Transverse colon (tissue), 4 donors: ENCODE measurements at regions not wholly inside any gene's neighbourhood (a gene's known extent, or its start where the extent isn't known, plus 50 kb on each side); places are given as distances from the start of the nearest gene placed in this dataset.

Experiments
- DNase-seq: peaks from one replicate; pipeline ENCODE4 v3.0.0-alpha.2; 2019
- H3K27ac ChIP-seq, 4 donors: fragments of 200-600 bp; sonication (generic); 2 replicates each; pipeline ENCODE4 v1.5.1; 2016 to 2018; ENCODE audit warnings: inconsistent platforms in 4 of 4
- H3K27me3 ChIP-seq: fragments of 200-600 bp; sonication (generic); 2 replicates; pipeline ENCODE4 v1.5.1; 2017; ENCODE audit warnings: inconsistent platforms
- H3K36me3 ChIP-seq, 4 donors: fragments of 200-600 bp; sonication (generic); 2 replicates each; pipeline ENCODE4 v1.5.1; 2017 to 2019; ENCODE audit warnings: inconsistent platforms in 4 of 4
- H3K4me1 ChIP-seq, 4 donors: fragments of 200-600 bp; sonication (generic); 2 replicates each; pipeline ENCODE4 v1.5.1; 2017 to 2020; ENCODE audit warnings: inconsistent platforms in 4 of 4
- H3K4me3 ChIP-seq, 4 donors: fragments of 200-600 bp; sonication (generic); 1 replicate in 1 of 4; 2 replicates in 3 of 4; pipeline versions ENCODE4 v1.5.1 to v1.6.1; 2017 to 2019; ENCODE audit warnings: inconsistent platforms in 4 of 4
- H3K9me3 ChIP-seq, 2 donors: fragments of 200-600 bp; sonication (generic); 2 replicates each; pipeline ENCODE4 v1.5.1; 2017 to 2019; ENCODE audit warnings: inconsistent platforms in 2 of 2
- EP300 ChIP-seq: sonication (generic); formaldehyde crosslinking; IDR thresholded peaks from one replicate; pipeline ENCODE4 v1.6.1; 2017; ENCODE audit warnings: antibody characterized with exemption, low read depth
- POLR2A ChIP-seq: fragments of 450-650 bp; IDR thresholded peaks from one replicate; pipeline ENCODE4 v1.6.1; 2016; ENCODE audit warnings: antibody characterized with exemption, mild to moderate bottlenecking, moderate library complexity
- POLR2AphosphoS5 ChIP-seq, 3 donors: sonication (generic); formaldehyde crosslinking; IDR thresholded peaks; one replicate each; pipeline ENCODE4 v1.6.1; 2016; ENCODE audit warnings: antibody characterized with exemption in 3 of 3
- WGBS, 2 donors: methylation state at CpG; one replicate each; pipeline ENCODE4 v1.1.5; 2018; ENCODE audit warnings: low coverage in 1 of 2; 5-methylcytosine and 5-hydroxymethylcytosine counted together
- in situ Hi-C, 4 donors: fragments of 200-750 bp; cut with MboI; loops; one replicate each; pipeline versions ENCODE4 v1.15.0 to v1.15.1; 2017; ENCODE audit warnings: low sequenced_read_pairs in 3 of 4, low pct_ligation_motif_present in 1 of 4, low pct_unique_long_range_greater_than_20kb in 1 of 4
- intact Hi-C: fragments of 100-400 bp; cut with DNase I; formaldehyde crosslinking; loops from one replicate; pipeline ENCODE4 v1.15.1; 2023; ENCODE audit warnings: low total_unique reads
- TF ChIP-seq, protein P1 (sequence below), 5 experiments: fragments of 200-600 bp in 3 of 5; fragments of 450-650 bp in 2 of 5; sonication (generic) in 3 of 5; IDR thresholded peaks; 1 replicate in 2 of 5; 2 replicates in 3 of 5; pipeline ENCODE4 v1.5.1; 2016 to 2017; ENCODE audit warnings: antibody characterized with exemption in 5 of 5, inconsistent platforms in 3 of 5, mild to moderate bottlenecking in 2 of 5, moderate library complexity in 1 of 5

DNA sequence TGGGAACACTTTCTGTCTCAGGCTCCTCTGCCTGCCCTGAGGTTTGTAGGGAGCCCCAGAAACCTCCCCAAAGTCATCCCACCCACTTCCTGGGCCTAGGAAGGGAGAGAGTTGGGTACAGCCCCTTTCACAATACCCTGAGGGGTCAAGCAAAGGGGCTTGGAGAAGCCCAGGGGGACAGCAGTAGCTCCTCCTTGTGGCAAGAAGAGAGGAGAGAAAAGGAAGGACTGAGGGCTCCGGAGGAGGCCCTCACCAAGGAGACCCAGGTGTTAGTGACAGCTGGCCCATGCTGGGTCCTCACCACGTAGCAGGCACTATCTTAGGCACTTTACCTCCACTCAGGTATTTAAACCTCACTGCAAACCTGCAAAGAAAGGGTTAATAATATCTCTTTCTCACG, 112.8 kb downstream of the IRX5 start:
- Histone ChIP-seq H3K36me3 (no peaks in the 10 kb centered on the region), H3K4me1 (no peaks in the 10 kb centered on the region), H3K27ac (no peak overlapping the region), H3K27me3 (no peaks in the 10 kb centered on the region), H3K9me3 (no peaks in the 10 kb centered on the region), H3K4me3 (no peak overlapping the region)
- TF ChIP-seq EP300 (no peak), POLR2AphosphoS5 (IDR thresholded peaks at IDR 0.05) (no peak), POLR2A (no peak)
- TF ChIP-seq, protein P1, sequence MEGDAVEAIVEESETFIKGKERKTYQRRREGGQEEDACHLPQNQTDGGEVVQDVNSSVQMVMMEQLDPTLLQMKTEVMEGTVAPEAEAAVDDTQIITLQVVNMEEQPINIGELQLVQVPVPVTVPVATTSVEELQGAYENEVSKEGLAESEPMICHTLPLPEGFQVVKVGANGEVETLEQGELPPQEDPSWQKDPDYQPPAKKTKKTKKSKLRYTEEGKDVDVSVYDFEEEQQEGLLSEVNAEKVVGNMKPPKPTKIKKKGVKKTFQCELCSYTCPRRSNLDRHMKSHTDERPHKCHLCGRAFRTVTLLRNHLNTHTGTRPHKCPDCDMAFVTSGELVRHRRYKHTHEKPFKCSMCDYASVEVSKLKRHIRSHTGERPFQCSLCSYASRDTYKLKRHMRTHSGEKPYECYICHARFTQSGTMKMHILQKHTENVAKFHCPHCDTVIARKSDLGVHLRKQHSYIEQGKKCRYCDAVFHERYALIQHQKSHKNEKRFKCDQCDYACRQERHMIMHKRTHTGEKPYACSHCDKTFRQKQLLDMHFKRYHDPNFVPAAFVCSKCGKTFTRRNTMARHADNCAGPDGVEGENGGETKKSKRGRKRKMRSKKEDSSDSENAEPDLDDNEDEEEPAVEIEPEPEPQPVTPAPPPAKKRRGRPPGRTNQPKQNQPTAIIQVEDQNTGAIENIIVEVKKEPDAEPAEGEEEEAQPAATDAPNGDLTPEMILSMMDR (IDR thresholded peaks at IDR 0.05) = no peak
- intact Hi-C loops = no loop called here
- no peak for DNase-seq
- 45% methylated on average over 3 of the region's 3 CpGs; no CpG with 5 or more reads in 1 of the 2 donors for WGBS, 2 donors
- in situ Hi-C loops = no loop called here

- TF ChIP-seq, protein P1 (IDR thresholded peaks at IDR 0.05) = no peak
- TF ChIP-seq EP300 (no peak), POLR2A (no peak), POLR2AphosphoS5 (IDR thresholded peaks at IDR 0.05) (no peak)
- Histone ChIP-seq H3K4me3 (no peak overlapping the region), H3K27me3 (no peaks in the 10 kb centered on the region), H3K9me3 (no peaks in the 10 kb centered on the region), H3K4me1 (no peaks in the 10 kb centered on the region), H3K36me3 (no peaks in the 10 kb centered on the region), H3K27ac (no peak overlapping the region)
- WGBS, 2 donors = 30 to 65% methylated on average over 2 to 11 of the region's 11 CpGs
- intact Hi-C loops (no loop called here), in situ Hi-C loops (no loop called here)
- no peak for DNase-seq
Observed at GRCh38 chr16:55044201-55044975, 113.7 kb downstream of the IRX5 start.

GRCh38 chr16:55045329-55045728, 114.7 kb downstream of the IRX5 start:
- Histone ChIP-seq H3K9me3 (no peaks in the 10 kb centered on the region), H3K27me3 (no peaks in the 10 kb centered on the region), H3K4me1 (no peaks in the 10 kb centered on the region), H3K4me3 (no peak overlapping the region), H3K27ac (no peak overlapping the region), H3K36me3 (no peaks in the 10 kb centered on the region)
- in situ Hi-C loops (no loop called here), intact Hi-C loops (no loop called here)
- DNase-seq = no peak
- 80 to 92% methylated on average over 1 to 3 of the region's 3 CpGs for WGBS, 2 donors
- TF ChIP-seq, protein P1 (IDR thresholded peaks at IDR 0.05) = no peak
- no peak for TF ChIP-seq EP300
- TF ChIP-seq POLR2AphosphoS5 (IDR thresholded peaks at IDR 0.05) = no peak
- TF ChIP-seq POLR2A = no peak

DNA sequence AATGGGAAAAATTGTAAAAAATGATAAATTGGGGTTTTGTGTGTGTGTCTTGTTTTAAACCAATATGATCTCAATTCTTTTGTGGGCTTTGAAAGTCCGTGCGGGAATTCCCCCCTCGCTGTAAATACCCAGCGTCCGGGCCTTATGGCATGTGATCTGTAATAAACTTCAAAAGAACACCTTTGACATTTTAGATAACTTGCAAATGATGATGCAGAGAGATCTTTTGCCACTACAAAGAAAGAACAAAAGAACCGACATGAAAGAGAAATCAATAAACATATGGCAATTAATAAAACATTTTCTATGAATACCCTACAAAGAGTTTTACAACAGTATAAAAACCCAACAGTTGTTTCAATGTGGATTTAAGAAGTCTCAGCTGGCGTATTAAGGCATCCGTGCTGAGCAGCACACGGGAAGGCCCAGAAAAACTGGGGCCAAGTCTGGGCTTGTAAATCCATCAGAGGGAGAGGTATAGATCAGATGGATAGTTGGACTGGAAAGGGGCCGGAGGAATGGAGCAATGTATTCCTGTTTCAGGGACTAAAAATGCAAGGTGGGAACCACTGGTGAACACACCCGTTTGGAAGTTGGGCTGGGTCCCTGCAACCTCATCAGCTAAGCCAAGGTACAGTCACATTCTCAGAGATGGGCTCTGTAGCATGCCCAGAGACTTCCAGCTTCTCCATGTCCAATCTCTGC, 115.2 kb downstream of the IRX5 start:
- H3K27ac ChIP-seq = no peak overlapping the region
- no peaks in the 10 kb centered on the region for H3K4me1 ChIP-seq
- intact Hi-C loops = no loop called here
- H3K27me3 ChIP-seq = no peaks in the 10 kb centered on the region
- H3K4me3 ChIP-seq = no peak overlapping the region
- TF ChIP-seq POLR2A (no peak), EP300 (no peak), POLR2AphosphoS5 (IDR thresholded peaks at IDR 0.05) (no peak)
- TF ChIP-seq, protein P1 (IDR thresholded peaks at IDR 0.05) = no peak
- H3K9me3 ChIP-seq = no peaks in the 10 kb centered on the region
- no peaks in the 10 kb centered on the region for H3K36me3 ChIP-seq
- no peak for DNase-seq
- 54 to 71% methylated on average over 9 to 11 of the region's 11 CpGs for WGBS, 2 donors
- in situ Hi-C loops = no loop called here
